Lower lobe of right lung (tissue), 2 donors: ENCODE measurements at regions not wholly inside any gene's neighbourhood (a gene's known extent, or its start where the extent isn't known, plus 50 kb on each side); places are given as distances from the start of the nearest gene placed in this dataset.
A peak's percentile ranks its signal among the peaks of the same experiment; 100 is the strongest.

Experiments
- ATAC-seq, 2 donors: fragments of 200-7000 bp; cut with Tn5 transposase; one replicate each; pipeline ENCODE4 v1.9.1; 2020 to 2022; ENCODE audit warnings: mild to moderate bottlenecking in 2 of 2, moderate library complexity in 2 of 2
- DNase-seq: peaks from one replicate; pipeline ENCODE4 v3.0.0-alpha.2; 2020
- H3K27ac ChIP-seq: fragments of 200-600 bp; one replicate; pipeline ENCODE4 v1.8.0; 2022
- H3K27me3 ChIP-seq: fragments of 200-600 bp; one replicate; pipeline ENCODE4 v1.8.0; 2022; ENCODE audit warnings: low read depth
- H3K36me3 ChIP-seq: fragments of 200-600 bp; one replicate; pipeline ENCODE4 v1.8.0; 2022; ENCODE audit warnings: mild to moderate bottlenecking
- H3K4me1 ChIP-seq: fragments of 200-600 bp; one replicate; pipeline ENCODE4 v1.8.0; 2022
- H3K4me3 ChIP-seq: fragments of 200-600 bp; one replicate; pipeline ENCODE4 v1.8.0; 2022; ENCODE audit warnings: mild to moderate bottlenecking
- H3K9me3 ChIP-seq: fragments of 200-600 bp; one replicate; pipeline ENCODE4 v1.8.0; 2022
- intact Hi-C: fragments of 100-400 bp; cut with DNase I; formaldehyde crosslinking; loops from one replicate; pipeline ENCODE4 v1.11.0; 2022
- TF ChIP-seq, protein P1 (sequence below): fragments of 200-600 bp; IDR thresholded peaks from one replicate; pipeline ENCODE4 v1.8.0; 2022; ENCODE audit warnings: antibody characterized with exemption, mild to moderate bottlenecking
- donor health status: DM: no; HTN: yes; CAD: no; lungs with severe emphysema.

DNA sequence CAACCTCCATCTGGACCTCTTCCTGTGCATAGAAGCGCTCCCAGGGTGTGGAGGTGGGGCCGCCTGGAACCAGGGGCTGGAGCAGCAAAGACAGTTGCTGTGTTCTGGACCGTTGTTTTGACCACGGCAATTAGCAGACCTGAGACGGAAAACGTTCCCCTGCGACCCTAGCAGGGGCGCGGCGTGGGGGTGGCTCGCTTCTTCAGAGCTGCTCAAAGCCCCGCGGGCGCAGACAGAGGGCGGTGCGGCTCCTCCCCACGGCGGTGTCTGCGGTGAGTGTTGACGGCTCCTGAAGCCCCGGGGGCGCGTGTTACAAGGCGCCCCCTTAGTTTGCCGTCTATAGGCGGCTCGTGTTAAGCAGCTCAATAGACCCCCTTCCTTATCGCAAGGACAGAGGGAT, 79.2 kb downstream of the TRIML1 start:
- TF ChIP-seq, protein P1, sequence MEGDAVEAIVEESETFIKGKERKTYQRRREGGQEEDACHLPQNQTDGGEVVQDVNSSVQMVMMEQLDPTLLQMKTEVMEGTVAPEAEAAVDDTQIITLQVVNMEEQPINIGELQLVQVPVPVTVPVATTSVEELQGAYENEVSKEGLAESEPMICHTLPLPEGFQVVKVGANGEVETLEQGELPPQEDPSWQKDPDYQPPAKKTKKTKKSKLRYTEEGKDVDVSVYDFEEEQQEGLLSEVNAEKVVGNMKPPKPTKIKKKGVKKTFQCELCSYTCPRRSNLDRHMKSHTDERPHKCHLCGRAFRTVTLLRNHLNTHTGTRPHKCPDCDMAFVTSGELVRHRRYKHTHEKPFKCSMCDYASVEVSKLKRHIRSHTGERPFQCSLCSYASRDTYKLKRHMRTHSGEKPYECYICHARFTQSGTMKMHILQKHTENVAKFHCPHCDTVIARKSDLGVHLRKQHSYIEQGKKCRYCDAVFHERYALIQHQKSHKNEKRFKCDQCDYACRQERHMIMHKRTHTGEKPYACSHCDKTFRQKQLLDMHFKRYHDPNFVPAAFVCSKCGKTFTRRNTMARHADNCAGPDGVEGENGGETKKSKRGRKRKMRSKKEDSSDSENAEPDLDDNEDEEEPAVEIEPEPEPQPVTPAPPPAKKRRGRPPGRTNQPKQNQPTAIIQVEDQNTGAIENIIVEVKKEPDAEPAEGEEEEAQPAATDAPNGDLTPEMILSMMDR: no peak
- DNase-seq: no peak
- intact Hi-C loops: no loop called here
- no peak overlapping the region for H3K4me3 ChIP-seq
- ATAC-seq: no peak
- H3K4me1 ChIP-seq: no peaks in the 10 kb centered on the region
- no peaks in the 10 kb centered on the region for H3K9me3 ChIP-seq
- no peaks in the 10 kb centered on the region for H3K27me3 ChIP-seq
- no peaks in the 10 kb centered on the region for H3K36me3 ChIP-seq
- H3K27ac ChIP-seq: no peak overlapping the region

DNA sequence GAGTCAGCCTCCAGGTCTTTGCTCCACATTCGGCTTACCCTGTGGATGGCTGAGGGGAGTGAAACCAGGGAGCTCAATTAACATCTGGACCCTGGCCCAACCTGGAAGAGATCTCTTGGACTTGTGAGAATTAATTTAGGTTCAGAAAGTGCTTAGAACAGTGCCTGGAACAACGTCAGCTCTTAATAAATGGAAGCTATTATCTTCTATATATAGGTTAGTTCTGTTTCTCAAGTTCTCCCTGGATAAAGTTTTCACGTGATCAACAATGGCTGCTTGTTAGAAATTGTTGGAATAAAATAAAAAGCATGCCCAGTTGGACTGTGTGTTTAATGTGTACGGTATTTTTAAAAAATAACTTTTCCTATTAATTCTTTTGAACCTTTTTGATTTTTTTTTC, 80.8 kb downstream of the TRIML1 start:
- Histone ChIP-seq H3K27ac (no peak overlapping the region), H3K4me3 (no peak overlapping the region), H3K4me1 (no peaks in the 10 kb centered on the region), H3K9me3 (no peaks in the 10 kb centered on the region), H3K27me3 (no peaks in the 10 kb centered on the region), H3K36me3 (no peaks in the 10 kb centered on the region)
- DNase-seq (no peak), ATAC-seq (no peak)
- intact Hi-C loops: no loop called here
- TF ChIP-seq, protein P1: no peak

DNA sequence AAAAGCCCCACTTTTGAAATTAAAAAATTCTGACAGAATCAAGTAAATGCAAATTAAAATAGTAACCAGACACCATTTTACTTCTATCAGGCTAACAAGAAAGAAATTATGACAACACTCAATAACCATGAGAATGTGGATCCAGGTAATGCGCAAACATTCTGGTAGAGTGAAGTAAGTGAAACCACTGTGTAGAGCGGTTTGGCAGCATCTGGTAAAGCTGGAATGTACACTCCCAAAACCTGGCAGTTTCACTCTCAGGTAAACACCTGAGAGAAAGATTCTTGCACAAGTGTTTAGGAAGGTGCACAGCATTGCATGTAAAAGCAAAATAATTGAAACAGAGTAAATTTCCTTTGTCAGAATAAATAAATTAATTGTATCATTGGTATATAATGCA, 81.8 kb downstream of the TRIML1 start:
- peak; percentile 73 to 80 for ATAC-seq

DNA sequence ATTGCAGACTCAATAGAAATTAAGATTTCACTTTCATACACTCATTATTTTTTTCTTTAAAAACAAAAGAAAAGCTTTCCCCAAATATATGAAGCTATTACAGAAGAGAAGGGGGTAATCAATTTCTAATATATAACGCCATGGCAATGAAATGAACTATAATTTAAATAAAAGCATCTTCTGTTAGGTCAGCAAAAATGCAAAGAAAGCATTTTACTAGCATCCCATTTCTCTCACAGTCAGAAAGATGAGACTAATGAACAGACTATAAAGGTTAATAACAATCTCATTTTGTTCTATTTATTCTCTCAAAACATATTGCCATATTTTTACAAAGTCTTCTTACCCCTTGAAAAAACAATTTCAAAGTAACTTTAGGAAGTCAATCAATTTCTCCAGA, 89.0 kb downstream of the TRIML1 start:
- H3K4me3 ChIP-seq: no peak overlapping the region
- no peak overlapping the region for H3K27ac ChIP-seq
- no peaks in the 10 kb centered on the region for H3K36me3 ChIP-seq
- intact Hi-C loops: no loop called here
- ATAC-seq: no peak
- TF ChIP-seq, protein P1: no peak
- no peaks in the 10 kb centered on the region for H3K27me3 ChIP-seq
- DNase-seq: no peak
- H3K9me3 ChIP-seq: no peaks in the 10 kb centered on the region
- no peaks in the 10 kb centered on the region for H3K4me1 ChIP-seq

More for the DNA sequence above, 81.8 kb downstream of the TRIML1 start:
- no peak for DNase-seq
- TF ChIP-seq, protein P1: no peak
- H3K27ac ChIP-seq: no peak overlapping the region
- H3K4me1 ChIP-seq: no peaks in the 10 kb centered on the region
- no peaks in the 10 kb centered on the region for H3K27me3 ChIP-seq
- H3K36me3 ChIP-seq: no peaks in the 10 kb centered on the region
- intact Hi-C loops: no loop called here
- no peaks in the 10 kb centered on the region for H3K9me3 ChIP-seq
- no peak overlapping the region for H3K4me3 ChIP-seq

DNA sequence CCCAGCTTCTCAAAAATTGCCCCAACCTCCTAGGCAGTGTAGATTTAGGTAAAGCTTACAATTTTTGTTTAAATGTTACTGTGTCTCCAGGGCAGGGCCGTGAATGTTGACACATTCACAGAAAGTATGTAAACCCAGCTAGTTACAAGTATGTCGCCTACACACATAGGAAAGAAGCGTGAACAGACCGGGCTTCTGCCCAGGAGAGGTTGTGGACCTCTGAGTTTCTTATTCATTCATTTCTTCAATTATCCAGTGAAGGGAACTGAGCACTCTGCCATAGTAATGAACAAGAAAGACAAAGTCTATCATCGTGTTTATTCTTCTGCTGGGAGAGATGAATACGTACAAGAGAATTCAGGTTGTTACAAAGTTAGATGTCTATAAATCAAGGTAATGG, 93.2 kb downstream of the TRIML1 start:
- no peak for ATAC-seq
- H3K4me1 ChIP-seq: no peaks in the 10 kb centered on the region

More for the DNA sequence above, 93.2 kb downstream of the TRIML1 start:
- Histone ChIP-seq H3K36me3 (no peaks in the 10 kb centered on the region), H3K27me3 (no peaks in the 10 kb centered on the region), H3K9me3 (no peaks in the 10 kb centered on the region), H3K27ac (no peak overlapping the region), H3K4me3 (no peak overlapping the region)
- no peak for DNase-seq
- intact Hi-C loops: no loop called here
- TF ChIP-seq, protein P1: no peak
